Activated CD4-positive, alpha-beta memory T cell treated with anti-CD3 and anti-CD28 coated beads for 36 hours (primary cell): ENCODE measurements at regions not wholly inside any gene's neighbourhood (a gene's known extent, or its start where the extent isn't known, plus 50 kb on each side); places are given as distances from the start of the nearest gene placed in this dataset.
"Not testable (repeated sequence)": the region's sequence is repeated elsewhere in the genome, so short reads cannot be mapped to it uniquely, and the experiment has no call there.

ENCODE experiments used
- CTCF ChIA-PET: fragments of 350-600 bp; sonication (Branson Sonifier 250); formaldehyde crosslinking; loops from one replicate; lab custom pipeline; 2021; ENCODE audit warnings: antibody characterized with exemption, inconsistent platforms; lab: Charles Lee
- POLR2A ChIA-PET: fragments of 350-600 bp; sonication (Branson Sonifier 250); formaldehyde crosslinking; loops from one replicate; lab custom pipeline; 2021; ENCODE audit warnings: antibody characterized with exemption; lab: Charles Lee
- DNase-seq: peaks from one replicate; pipeline ENCODE4 v3.0.0-alpha.2; 2020
- H3K27ac Mint-ChIP-seq: one replicate; pipeline ENCODE4 v1.8.0; 2021; ENCODE audit warnings: mixed read lengths
- H3K27me3 Mint-ChIP-seq: one replicate; pipeline ENCODE4 v1.8.0; 2021; ENCODE audit warnings: mixed read lengths
- H3K36me3 Mint-ChIP-seq: one replicate; pipeline ENCODE4 v1.8.0; 2021; ENCODE audit warnings: mixed read lengths
- H3K4me1 Mint-ChIP-seq: one replicate; pipeline ENCODE4 v1.8.0; 2021; ENCODE audit warnings: low read depth, mixed read lengths
- H3K4me3 Mint-ChIP-seq: one replicate; pipeline ENCODE4 v1.8.0; 2021; ENCODE audit warnings: mild to moderate bottlenecking, mixed read lengths
- H3K9me3 Mint-ChIP-seq: one replicate; pipeline ENCODE4 v1.8.0; 2021; ENCODE audit warnings: mixed read lengths
- intact Hi-C: fragments of 100-400 bp; cut with micrococcal nuclease; formaldehyde crosslinking; loops from one replicate; pipeline ENCODE4 v1.15.1; 2023

DNA sequence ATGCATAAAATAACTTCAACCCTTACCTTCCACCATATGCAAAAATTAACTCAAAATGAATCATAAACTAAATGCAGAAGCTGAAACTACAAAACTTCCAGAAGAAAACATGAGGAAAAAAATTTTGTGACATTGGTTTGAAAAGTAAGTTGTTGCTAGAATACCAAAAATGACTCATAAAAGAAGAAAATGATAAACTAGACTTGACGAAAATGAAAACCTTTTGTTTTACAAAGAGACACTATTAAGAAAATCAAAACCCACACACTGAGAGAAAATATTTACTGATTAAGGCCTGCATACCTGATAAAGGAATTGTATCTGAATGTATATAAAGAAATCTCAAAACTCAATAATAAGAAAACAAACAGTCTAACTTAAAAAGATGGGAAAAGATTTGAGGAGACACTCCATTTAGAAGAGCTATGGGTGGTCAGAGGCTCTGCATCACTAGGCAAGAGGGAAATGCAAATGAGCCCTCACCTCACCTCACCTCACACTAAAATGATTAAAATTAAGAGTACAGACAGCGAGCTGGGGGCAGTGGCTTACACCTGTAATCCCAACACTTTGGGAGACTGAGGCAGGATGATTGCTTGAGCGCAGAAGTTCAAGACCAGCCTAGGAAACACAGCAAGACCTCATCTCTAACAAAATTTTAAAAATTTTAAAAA, 97.6 kb upstream of the CST7 start:
- intact Hi-C loops: no loop called here
- H3K4me1 Mint-ChIP-seq: no peaks in the 10 kb centered on the region
- ChIA-PET POLR2A (no interaction called here), CTCF (no interaction called here)
- no peak overlapping the region for H3K4me3 Mint-ChIP-seq
- no peaks in the 10 kb centered on the region for H3K36me3 Mint-ChIP-seq
- peaks cover 9% of the 10 kb centered on the region for H3K27me3 Mint-ChIP-seq
- H3K9me3 Mint-ChIP-seq: peaks cover 19% of the 10 kb centered on the region
- no peak for DNase-seq
- no peak overlapping the region for H3K27ac Mint-ChIP-seq

DNA sequence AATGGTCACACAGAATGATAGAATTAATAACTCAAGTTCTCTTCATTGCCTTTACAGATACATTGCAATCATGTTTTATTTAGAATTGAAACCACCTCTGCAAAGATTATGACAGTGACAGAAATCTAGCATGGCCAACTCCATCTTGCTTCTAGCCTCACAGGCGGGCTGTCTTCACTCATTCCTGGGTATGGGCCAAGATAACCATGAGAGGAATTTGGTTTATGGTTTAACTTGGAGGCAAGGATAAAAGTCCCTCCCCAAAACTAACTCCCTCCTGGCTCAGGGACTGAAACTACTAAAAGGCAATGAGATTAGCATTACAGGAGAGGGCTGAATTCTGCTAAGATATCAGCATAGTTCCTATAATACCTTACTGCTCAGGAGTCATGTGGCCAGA, 95.2 kb upstream of the CST7 start:
- Mint-ChIP-seq H3K27me3 (peaks cover 6% of the 10 kb centered on the region), H3K4me1 (peaks cover 6% of the 10 kb centered on the region), H3K9me3 (peaks cover 13% of the 10 kb centered on the region), H3K27ac (no peak overlapping the region), H3K36me3 (no peaks in the 10 kb centered on the region), H3K4me3 (no peak overlapping the region)
- CTCF ChIA-PET: no interaction called here
- POLR2A ChIA-PET: no interaction called here
- DNase-seq: no peak
- intact Hi-C loops: no loop called here

- H3K27ac Mint-ChIP-seq: no peak overlapping the region
- peaks cover 2% of the 10 kb centered on the region for H3K36me3 Mint-ChIP-seq
- no peak for DNase-seq
- H3K9me3 Mint-ChIP-seq: peaks cover 13% of the 10 kb centered on the region
- H3K4me3 Mint-ChIP-seq: no peak overlapping the region
- peaks cover 12% of the 10 kb centered on the region for H3K4me1 Mint-ChIP-seq
- ChIA-PET POLR2A (no interaction called here), CTCF (interaction anchor here (1.1 kb wide), 1 partner anchor 62 kb away, joined by 3 read pairs; no protein-coding TSS in a partner anchor)
- peaks cover 13% of the 10 kb centered on the region for H3K27me3 Mint-ChIP-seq
- intact Hi-C loops: no loop called here
Measured at GRCh38 chr20:24855848-24856247, 93.2 kb upstream of the CST7 start.

DNA sequence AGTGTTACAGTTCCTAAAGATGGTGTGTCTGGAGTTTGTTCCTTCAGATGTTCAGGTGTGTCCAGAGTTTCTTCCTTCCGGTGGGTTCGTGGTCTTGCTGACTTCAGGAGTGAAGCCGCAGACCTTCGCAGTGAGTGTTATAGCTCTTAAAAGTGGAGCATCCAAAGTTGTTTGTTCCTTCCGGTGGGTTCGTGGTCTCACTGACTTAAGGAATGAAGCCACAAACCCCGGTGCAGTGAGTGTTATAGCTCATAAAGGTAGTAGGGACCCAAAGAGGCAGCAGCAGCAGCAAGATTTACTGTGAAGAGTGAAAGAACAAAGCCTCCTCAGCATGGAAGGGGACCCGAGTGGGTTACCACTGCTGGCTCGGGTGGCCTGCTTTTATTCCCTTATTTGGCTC, 90.6 kb upstream of the CST7 start:
- POLR2A ChIA-PET, H3K27ac Mint-ChIP-seq, H3K27me3 Mint-ChIP-seq, intact Hi-C loops, H3K4me3 Mint-ChIP-seq, CTCF ChIA-PET, DNase-seq, H3K36me3 Mint-ChIP-seq: not testable (repeated sequence)
- H3K4me1 Mint-ChIP-seq: peaks cover 12% of the 10 kb centered on the region
- H3K9me3 Mint-ChIP-seq: peaks cover 13% of the 10 kb centered on the region

GRCh38 chr20:24859539-24859938, 89.5 kb upstream of the CST7 start:
- POLR2A ChIA-PET: no interaction called here
- DNase-seq: no peak
- H3K4me3 Mint-ChIP-seq: no peak overlapping the region
- CTCF ChIA-PET: no interaction called here
- peaks cover 7% of the 10 kb centered on the region for H3K27me3 Mint-ChIP-seq
- peaks cover 12% of the 10 kb centered on the region for H3K4me1 Mint-ChIP-seq
- H3K27ac Mint-ChIP-seq: no peak overlapping the region
- H3K9me3 Mint-ChIP-seq: peaks cover 18% of the 10 kb centered on the region
- intact Hi-C loops: no loop called here
- peaks cover 2% of the 10 kb centered on the region for H3K36me3 Mint-ChIP-seq

- Mint-ChIP-seq H3K27me3 (peaks cover 7% of the 10 kb centered on the region), H3K9me3 (peaks cover 23% of the 10 kb centered on the region), H3K4me3 (no peak overlapping the region), H3K4me1 (peaks cover 12% of the 10 kb centered on the region), H3K27ac (no peak overlapping the region), H3K36me3 (peaks cover 5% of the 10 kb centered on the region)
- CTCF ChIA-PET: no interaction called here
- DNase-seq: no peak
- intact Hi-C loops: no loop called here
- POLR2A ChIA-PET: no interaction called here
Measured at GRCh38 chr20:24862186-24862585, 86.9 kb upstream of the CST7 start.

DNA sequence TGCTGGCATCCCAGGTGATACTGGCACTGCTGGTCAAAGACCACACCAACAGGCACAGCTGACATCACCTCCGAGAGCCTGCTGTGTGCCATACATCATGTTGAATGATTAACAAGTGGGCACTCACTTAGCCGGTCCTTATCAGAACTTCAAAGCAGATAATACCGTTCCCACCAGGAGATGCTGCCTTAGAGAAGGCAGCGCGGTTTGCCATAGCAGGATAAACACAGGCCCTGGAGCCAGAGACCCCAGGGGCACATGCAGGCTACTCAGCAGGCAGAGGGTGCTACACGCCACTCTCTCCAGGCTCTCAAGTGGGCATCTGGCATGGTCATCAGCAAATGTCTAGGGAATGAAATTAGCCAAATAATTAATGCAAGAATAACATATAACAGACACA, 86.5 kb upstream of the CST7 start:
- DNase-seq: no peak
- no peak overlapping the region for H3K27ac Mint-ChIP-seq
- ChIA-PET POLR2A (no interaction called here), CTCF (no interaction called here)
- no peak overlapping the region for H3K4me3 Mint-ChIP-seq
- peaks cover 5% of the 10 kb centered on the region for H3K36me3 Mint-ChIP-seq
- H3K9me3 Mint-ChIP-seq: peaks cover 23% of the 10 kb centered on the region
- intact Hi-C loops: no loop called here
- H3K4me1 Mint-ChIP-seq: peaks cover 12% of the 10 kb centered on the region
- peaks cover 7% of the 10 kb centered on the region for H3K27me3 Mint-ChIP-seq

DNA sequence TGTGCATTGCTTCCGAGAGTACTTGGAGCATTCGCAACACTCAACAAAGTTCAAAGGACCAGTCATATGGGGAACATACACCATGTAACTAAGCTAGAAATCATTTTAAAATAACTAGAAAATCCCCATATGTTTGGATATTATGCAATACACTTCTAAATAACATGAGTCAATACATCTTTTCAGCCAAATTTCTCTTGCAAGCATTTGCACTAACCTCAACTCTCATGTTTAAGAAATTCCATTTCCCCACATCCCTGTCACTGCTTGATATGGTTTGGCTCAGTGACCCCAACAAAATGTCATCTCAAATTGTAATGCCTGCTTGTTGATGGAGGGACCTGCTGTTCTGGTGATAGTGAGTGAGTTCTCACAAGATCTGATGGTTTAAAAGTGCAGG, 85.7 kb upstream of the CST7 start:
- no peak overlapping the region for H3K4me3 Mint-ChIP-seq
- H3K27me3 Mint-ChIP-seq: peaks cover 7% of the 10 kb centered on the region
- peaks cover 5% of the 10 kb centered on the region for H3K36me3 Mint-ChIP-seq
- peaks cover 23% of the 10 kb centered on the region for H3K9me3 Mint-ChIP-seq
- intact Hi-C loops: no loop called here
- H3K4me1 Mint-ChIP-seq: peaks cover 12% of the 10 kb centered on the region
- CTCF ChIA-PET: no interaction called here
- DNase-seq: no peak
- no peak overlapping the region for H3K27ac Mint-ChIP-seq
- POLR2A ChIA-PET: no interaction called here

GRCh38 chr20:24866008-24866407, 83.1 kb upstream of the CST7 start:
- peaks cover 3% of the 10 kb centered on the region for H3K36me3 Mint-ChIP-seq
- ChIA-PET POLR2A (no interaction called here), CTCF (no interaction called here)
- peaks cover 23% of the 10 kb centered on the region for H3K9me3 Mint-ChIP-seq
- no peak for DNase-seq
- no peaks in the 10 kb centered on the region for H3K27me3 Mint-ChIP-seq
- intact Hi-C loops: no loop called here
- no peak overlapping the region for H3K4me3 Mint-ChIP-seq
- no peaks in the 10 kb centered on the region for H3K4me1 Mint-ChIP-seq
- H3K27ac Mint-ChIP-seq: no peak overlapping the region

DNA sequence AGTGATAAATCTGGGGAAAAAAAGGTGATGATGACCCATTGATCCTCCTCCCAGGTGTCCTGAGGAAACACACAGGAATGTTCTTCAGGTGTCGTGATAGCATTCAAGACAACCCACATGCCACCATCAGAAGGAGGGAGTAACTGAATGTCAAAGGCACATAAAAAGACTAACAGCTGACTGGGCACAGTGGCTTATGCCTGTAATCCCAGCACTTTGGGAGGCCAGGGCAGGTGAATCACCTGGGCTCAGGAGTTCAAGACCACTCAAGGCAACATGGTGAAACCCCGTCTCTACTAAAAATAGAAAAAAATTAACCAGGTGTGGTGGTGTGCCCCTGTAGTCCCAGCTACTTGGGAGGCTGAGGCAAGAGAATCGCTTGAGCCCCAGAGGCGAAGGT, 82.3 kb upstream of the CST7 start:
- H3K4me1 Mint-ChIP-seq: no peaks in the 10 kb centered on the region
- intact Hi-C loops: no loop called here
- ChIA-PET POLR2A (no interaction called here), CTCF (no interaction called here)
- peaks cover 3% of the 10 kb centered on the region for H3K36me3 Mint-ChIP-seq
- H3K4me3 Mint-ChIP-seq: no peak overlapping the region
- H3K27ac Mint-ChIP-seq: no peak overlapping the region
- no peak for DNase-seq
- H3K9me3 Mint-ChIP-seq: peaks cover 23% of the 10 kb centered on the region
- peaks cover 4% of the 10 kb centered on the region for H3K27me3 Mint-ChIP-seq

GRCh38 chr20:24867556-24867955, 81.5 kb upstream of the CST7 start:
- POLR2A ChIA-PET: no interaction called here
- CTCF ChIA-PET: no interaction called here
- peaks cover 7% of the 10 kb centered on the region for H3K27me3 Mint-ChIP-seq
- no peak for DNase-seq
- peaks cover 23% of the 10 kb centered on the region for H3K9me3 Mint-ChIP-seq
- intact Hi-C loops: no loop called here
- peaks cover 3% of the 10 kb centered on the region for H3K36me3 Mint-ChIP-seq
- no peak overlapping the region for H3K27ac Mint-ChIP-seq
- H3K4me1 Mint-ChIP-seq: no peaks in the 10 kb centered on the region
- H3K4me3 Mint-ChIP-seq: no peak overlapping the region

DNA sequence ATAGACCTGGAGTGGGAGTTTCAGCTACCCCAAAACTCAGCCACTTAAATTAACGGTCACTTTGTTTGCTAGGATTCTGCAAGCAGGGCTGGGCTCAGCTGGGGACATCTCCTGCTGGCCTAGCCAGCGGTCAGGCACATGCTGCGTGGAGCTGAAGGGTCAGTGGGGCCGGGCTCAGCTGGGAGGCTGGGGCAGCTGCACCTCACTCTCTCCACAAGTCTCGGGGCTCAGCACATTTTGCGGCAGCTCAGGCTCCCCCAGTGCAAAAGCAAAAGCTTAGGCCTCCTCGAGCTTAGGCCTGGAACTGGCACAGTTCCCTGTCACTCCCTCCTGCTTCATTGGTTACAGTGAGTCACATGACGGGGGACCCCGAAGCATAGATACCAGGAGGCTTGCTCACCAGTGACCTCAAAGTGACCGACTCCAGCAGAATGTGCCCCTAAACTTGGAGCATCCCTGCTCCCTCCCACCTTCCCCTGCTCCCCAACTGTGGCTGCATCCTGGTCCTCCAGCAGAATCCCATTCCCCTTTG, 80.6 kb upstream of the CST7 start:
- POLR2A ChIA-PET: no interaction called here
- Mint-ChIP-seq H3K27me3 (peaks cover 7% of the 10 kb centered on the region), H3K36me3 (peaks cover 3% of the 10 kb centered on the region), H3K27ac (no peak overlapping the region), H3K4me1 (no peaks in the 10 kb centered on the region), H3K9me3 (peaks cover 23% of the 10 kb centered on the region), H3K4me3 (no peak overlapping the region)
- DNase-seq: no peak
- intact Hi-C loops: no loop called here
- CTCF ChIA-PET: no interaction called here

DNA sequence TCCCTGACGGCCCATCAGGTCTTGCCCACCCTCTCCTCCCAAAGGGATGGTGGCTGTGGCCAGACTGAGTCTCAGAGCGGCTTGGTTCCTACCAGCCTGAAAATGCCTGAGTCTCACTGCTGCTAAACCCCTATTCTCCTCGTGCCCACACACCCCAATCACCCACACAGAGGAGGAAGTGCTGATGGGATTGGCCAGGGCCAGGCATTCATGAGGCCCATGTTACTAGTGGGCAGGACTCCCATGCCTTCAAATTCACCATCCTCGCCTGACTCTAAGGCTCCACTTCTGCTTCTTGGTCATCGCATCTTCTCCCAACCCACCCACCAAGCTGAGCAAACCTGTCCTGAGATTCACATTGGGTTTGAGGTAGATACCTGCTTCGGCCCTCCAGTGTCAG, 80.1 kb upstream of the CST7 start:
- Mint-ChIP-seq H3K9me3 (peaks cover 21% of the 10 kb centered on the region), H3K4me1 (no peaks in the 10 kb centered on the region), H3K4me3 (no peak overlapping the region), H3K27ac (no peak overlapping the region), H3K36me3 (peaks cover 3% of the 10 kb centered on the region), H3K27me3 (peaks cover 7% of the 10 kb centered on the region)
- no peak for DNase-seq
- ChIA-PET POLR2A (no interaction called here), CTCF (no interaction called here)
- intact Hi-C loops: no loop called here
